Suprapubic skin (tissue), 4 donors: ENCODE measurements at regions not wholly inside any gene's neighbourhood (a gene's known extent, or its start where the extent isn't known, plus 50 kb on each side); places are given as distances from the start of the nearest gene placed in this dataset.

Experiments
- DNase-seq, 2 donors: peaks; one replicate each; pipeline ENCODE4 v3.0.0-alpha.2; 2019; ENCODE audit warnings: low spot score in 2 of 2
- H3K27ac ChIP-seq: fragments of 200-600 bp; sonication (generic); one replicate; pipeline ENCODE4 v1.5.1; 2019
- H3K27me3 ChIP-seq: fragments of 200-600 bp; sonication (generic); one replicate; pipeline ENCODE4 v1.5.1; 2019
- H3K36me3 ChIP-seq: fragments of 200-600 bp; sonication (generic); one replicate; pipeline ENCODE4 v1.5.1; 2019
- H3K4me1 ChIP-seq: fragments of 200-600 bp; sonication (generic); one replicate; pipeline ENCODE4 v1.5.1; 2019
- H3K4me3 ChIP-seq: fragments of 200-600 bp; sonication (generic); one replicate; pipeline ENCODE4 v1.5.1; 2019; ENCODE audit warnings: mild to moderate bottlenecking
- H3K9me3 ChIP-seq: fragments of 200-600 bp; sonication (generic); one replicate; pipeline ENCODE4 v1.5.1; 2019
- EP300 ChIP-seq: sonication (generic); formaldehyde crosslinking; IDR thresholded peaks from one replicate; pipeline ENCODE4 v1.6.1; 2017; ENCODE audit warnings: antibody characterized with exemption
- POLR2A ChIP-seq, 2 donors: fragments of 450-650 bp; IDR thresholded peaks; one replicate each; pipeline ENCODE4 v1.6.1; 2017; ENCODE audit warnings: antibody characterized with exemption in 2 of 2, mild to moderate bottlenecking in 2 of 2, moderate library complexity in 2 of 2
- POLR2AphosphoS5 ChIP-seq, 3 donors: sonication (generic); formaldehyde crosslinking; IDR thresholded peaks; one replicate each; pipeline ENCODE4 v1.6.1; 2017; ENCODE audit warnings: antibody characterized with exemption in 3 of 3
- WGBS: methylation state at CpG from one replicate; pipeline ENCODE4 v1.1.5; 2018; 5-methylcytosine and 5-hydroxymethylcytosine counted together
- TF ChIP-seq, protein P1 (sequence below), 2 donors: fragments of 200-600 bp in 1 of 2; fragments of 450-650 bp in 1 of 2; sonication (generic) in 1 of 2; IDR thresholded peaks; one replicate each; pipeline ENCODE4 v1.5.1; 2016 to 2019; ENCODE audit warnings: antibody characterized with exemption in 2 of 2, mild to moderate bottlenecking in 1 of 2, moderate library complexity in 1 of 2

- Histone ChIP-seq H3K27me3 (no peaks in the 10 kb centered on the region), H3K4me3 (no peak overlapping the region), H3K4me1 (no peaks in the 10 kb centered on the region), H3K9me3 (peaks cover 4% of the 10 kb centered on the region), H3K36me3 (no peaks in the 10 kb centered on the region), H3K27ac (no peak overlapping the region)
- TF ChIP-seq POLR2AphosphoS5 (IDR thresholded peaks at IDR 0.05) = no peak
- TF ChIP-seq, protein P1, sequence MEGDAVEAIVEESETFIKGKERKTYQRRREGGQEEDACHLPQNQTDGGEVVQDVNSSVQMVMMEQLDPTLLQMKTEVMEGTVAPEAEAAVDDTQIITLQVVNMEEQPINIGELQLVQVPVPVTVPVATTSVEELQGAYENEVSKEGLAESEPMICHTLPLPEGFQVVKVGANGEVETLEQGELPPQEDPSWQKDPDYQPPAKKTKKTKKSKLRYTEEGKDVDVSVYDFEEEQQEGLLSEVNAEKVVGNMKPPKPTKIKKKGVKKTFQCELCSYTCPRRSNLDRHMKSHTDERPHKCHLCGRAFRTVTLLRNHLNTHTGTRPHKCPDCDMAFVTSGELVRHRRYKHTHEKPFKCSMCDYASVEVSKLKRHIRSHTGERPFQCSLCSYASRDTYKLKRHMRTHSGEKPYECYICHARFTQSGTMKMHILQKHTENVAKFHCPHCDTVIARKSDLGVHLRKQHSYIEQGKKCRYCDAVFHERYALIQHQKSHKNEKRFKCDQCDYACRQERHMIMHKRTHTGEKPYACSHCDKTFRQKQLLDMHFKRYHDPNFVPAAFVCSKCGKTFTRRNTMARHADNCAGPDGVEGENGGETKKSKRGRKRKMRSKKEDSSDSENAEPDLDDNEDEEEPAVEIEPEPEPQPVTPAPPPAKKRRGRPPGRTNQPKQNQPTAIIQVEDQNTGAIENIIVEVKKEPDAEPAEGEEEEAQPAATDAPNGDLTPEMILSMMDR (IDR thresholded peaks at IDR 0.05) = no peak
- TF ChIP-seq POLR2A (IDR thresholded peaks at IDR 0.05) = no peak
- TF ChIP-seq EP300 = no peak
- DNase-seq = no peak
- WGBS = 66% methylated on average over 2 of the region's 2 CpGs
Measured at GRCh38 chr18:73218293-73218692, 350.5 kb upstream of the NETO1 start.

DNA sequence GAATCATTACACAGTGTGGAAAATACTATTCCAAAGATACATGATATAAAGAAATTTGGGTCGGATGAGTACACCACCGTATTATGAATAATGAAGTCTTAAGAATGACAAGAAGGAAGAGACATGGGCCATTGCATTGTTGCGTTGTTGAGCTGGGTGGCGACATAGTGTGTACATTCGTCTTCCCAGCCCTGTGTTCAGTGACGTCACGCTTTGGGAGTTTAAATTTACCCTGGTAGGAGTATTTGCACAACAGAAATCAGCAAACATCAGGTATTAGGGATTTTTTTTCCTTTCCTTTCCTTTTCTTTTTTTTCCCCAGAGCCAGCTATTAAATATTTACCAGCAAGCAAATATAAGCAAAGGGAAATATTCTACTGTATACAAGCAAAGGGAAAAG is 347.2 kb upstream of the NETO1 start:
- H3K9me3 ChIP-seq = no peaks in the 10 kb centered on the region
- no peaks in the 10 kb centered on the region for H3K27me3 ChIP-seq
- DNase-seq = no peak
- H3K4me3 ChIP-seq = no peak overlapping the region
- 81% methylated on average over 7 of the region's 7 CpGs for WGBS
- no peak overlapping the region for H3K27ac ChIP-seq
- H3K4me1 ChIP-seq = no peaks in the 10 kb centered on the region
- TF ChIP-seq POLR2AphosphoS5 (IDR thresholded peaks at IDR 0.05) = no peak
- H3K36me3 ChIP-seq = no peaks in the 10 kb centered on the region

DNA sequence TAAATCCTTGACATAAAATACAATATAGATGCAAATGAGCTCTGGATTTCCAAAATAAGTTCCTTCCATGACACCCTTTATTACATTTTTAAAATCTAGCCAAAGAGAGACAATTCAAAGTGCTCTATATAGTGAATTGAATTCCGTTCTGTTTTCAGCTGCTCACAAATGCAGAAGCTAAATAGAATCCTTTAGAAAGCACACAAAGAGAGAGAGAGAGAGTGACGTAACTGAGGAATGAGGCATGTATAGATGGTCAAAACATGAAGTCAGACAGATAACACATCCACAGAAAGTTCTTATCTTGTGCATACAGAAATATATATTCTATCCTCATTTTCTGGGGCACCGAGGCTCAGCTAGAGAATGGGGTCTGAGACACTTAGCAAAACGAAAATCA is 344.7 kb upstream of the NETO1 start:
- TF ChIP-seq EP300 (no peak), POLR2AphosphoS5 (IDR thresholded peaks at IDR 0.05) (no peak), POLR2A (IDR thresholded peaks at IDR 0.05) (no peak)
- TF ChIP-seq, protein P1 (IDR thresholded peaks at IDR 0.05) = no peak
- H3K9me3 ChIP-seq = no peaks in the 10 kb centered on the region
- no peak overlapping the region for H3K4me3 ChIP-seq
- H3K36me3 ChIP-seq = no peaks in the 10 kb centered on the region
- H3K4me1 ChIP-seq = no peaks in the 10 kb centered on the region
- DNase-seq = no peak
- no peak overlapping the region for H3K27ac ChIP-seq
- WGBS = 73% methylated on average over 4 of the region's 4 CpGs
- no peaks in the 10 kb centered on the region for H3K27me3 ChIP-seq

- Histone ChIP-seq H3K4me1 (no peaks in the 10 kb centered on the region), H3K27me3 (no peaks in the 10 kb centered on the region), H3K36me3 (no peaks in the 10 kb centered on the region), H3K4me3 (no peak overlapping the region), H3K27ac (no peak overlapping the region), H3K9me3 (no peaks in the 10 kb centered on the region)
- 70% methylated on average over 6 of the region's 6 CpGs for WGBS
- TF ChIP-seq EP300 (no peak), POLR2A (IDR thresholded peaks at IDR 0.05) (no peak), POLR2AphosphoS5 (IDR thresholded peaks at IDR 0.05) (no peak)
- TF ChIP-seq, protein P1 (IDR thresholded peaks at IDR 0.05) = no peak
- DNase-seq = no peak
Measured at GRCh38 chr18:73201940-73202339, 334.2 kb upstream of the NETO1 start.

- Histone ChIP-seq H3K4me3 (no peak overlapping the region), H3K27me3 (no peaks in the 10 kb centered on the region), H3K36me3 (no peaks in the 10 kb centered on the region), H3K27ac (no peak overlapping the region), H3K4me1 (no peaks in the 10 kb centered on the region), H3K9me3 (no peaks in the 10 kb centered on the region)
- no peak for DNase-seq
- TF ChIP-seq, protein P1 (IDR thresholded peaks at IDR 0.05) = no peak
- TF ChIP-seq EP300 = no peak
- no peak for TF ChIP-seq POLR2AphosphoS5 (IDR thresholded peaks at IDR 0.05)
- no peak for TF ChIP-seq POLR2A (IDR thresholded peaks at IDR 0.05)
- 40% methylated on average over 1 of the region's 1 CpG for WGBS
Measured at GRCh38 chr18:73199151-73199550, 331.4 kb upstream of the NETO1 start.

- Histone ChIP-seq H3K4me3 (no peak overlapping the region), H3K9me3 (no peaks in the 10 kb centered on the region), H3K36me3 (no peaks in the 10 kb centered on the region), H3K4me1 (no peaks in the 10 kb centered on the region), H3K27me3 (no peaks in the 10 kb centered on the region), H3K27ac (no peak overlapping the region)
- DNase-seq = no peak
- 71% methylated on average over 3 of the region's 3 CpGs for WGBS
- TF ChIP-seq POLR2A (IDR thresholded peaks at IDR 0.05) (no peak), EP300 (no peak), POLR2AphosphoS5 (IDR thresholded peaks at IDR 0.05) (no peak)
- TF ChIP-seq, protein P1 (IDR thresholded peaks at IDR 0.05) = no peak
Measured at GRCh38 chr18:73189718-73190117, 321.9 kb upstream of the NETO1 start.
